ENCODE measurements at regions not wholly inside any gene's neighbourhood (a gene's known extent, or its start where the extent isn't known, plus 50 kb on each side); places are given as distances from the start of the nearest gene placed in this dataset.
"Not testable (repeated sequence)": the region's sequence is repeated elsewhere in the genome, so short reads cannot be mapped to it uniquely, and the experiment has no call there.

DNA sequence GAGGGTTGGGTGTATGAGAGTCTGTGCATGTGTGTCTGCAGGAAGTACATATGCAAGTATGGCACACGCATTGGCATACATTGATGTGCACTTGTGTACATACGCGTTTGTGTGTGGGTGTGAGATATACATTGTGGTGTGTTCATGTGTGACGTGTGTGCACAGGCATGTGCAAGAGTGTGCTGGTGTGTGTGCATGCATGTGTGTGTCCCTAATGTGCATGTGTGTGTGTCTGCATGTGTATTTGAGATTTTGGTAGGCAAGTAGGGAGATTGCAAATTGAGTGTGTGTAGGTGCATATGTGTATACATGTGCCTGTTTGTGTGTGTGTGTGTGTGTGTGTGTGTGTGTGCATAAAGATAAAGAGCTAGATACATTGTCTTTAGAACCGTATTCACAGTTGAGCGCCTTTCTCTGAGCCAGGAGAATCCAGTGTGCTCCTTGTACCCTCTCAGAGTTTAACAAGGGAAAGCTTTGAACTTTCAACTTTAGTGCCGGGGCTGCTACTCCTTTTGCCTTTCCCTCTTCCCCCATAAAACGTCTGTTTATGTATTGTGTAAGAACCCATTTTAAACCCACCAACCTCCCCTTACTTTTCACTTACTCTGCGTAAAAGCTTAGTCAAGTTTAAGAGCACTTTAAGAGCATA, 152.4 kb upstream of the CHL1 start:
- no peak for DNase-seq (ENCODE audit: low spot score)
- Histone ChIP-seq H3K27ac (no peak overlapping the region), H3K4me3 (no peak overlapping the region)
- TF ChIP-seq, protein P1, sequence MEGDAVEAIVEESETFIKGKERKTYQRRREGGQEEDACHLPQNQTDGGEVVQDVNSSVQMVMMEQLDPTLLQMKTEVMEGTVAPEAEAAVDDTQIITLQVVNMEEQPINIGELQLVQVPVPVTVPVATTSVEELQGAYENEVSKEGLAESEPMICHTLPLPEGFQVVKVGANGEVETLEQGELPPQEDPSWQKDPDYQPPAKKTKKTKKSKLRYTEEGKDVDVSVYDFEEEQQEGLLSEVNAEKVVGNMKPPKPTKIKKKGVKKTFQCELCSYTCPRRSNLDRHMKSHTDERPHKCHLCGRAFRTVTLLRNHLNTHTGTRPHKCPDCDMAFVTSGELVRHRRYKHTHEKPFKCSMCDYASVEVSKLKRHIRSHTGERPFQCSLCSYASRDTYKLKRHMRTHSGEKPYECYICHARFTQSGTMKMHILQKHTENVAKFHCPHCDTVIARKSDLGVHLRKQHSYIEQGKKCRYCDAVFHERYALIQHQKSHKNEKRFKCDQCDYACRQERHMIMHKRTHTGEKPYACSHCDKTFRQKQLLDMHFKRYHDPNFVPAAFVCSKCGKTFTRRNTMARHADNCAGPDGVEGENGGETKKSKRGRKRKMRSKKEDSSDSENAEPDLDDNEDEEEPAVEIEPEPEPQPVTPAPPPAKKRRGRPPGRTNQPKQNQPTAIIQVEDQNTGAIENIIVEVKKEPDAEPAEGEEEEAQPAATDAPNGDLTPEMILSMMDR (IDR thresholded peaks at IDR 0.05): no peak

DNA sequence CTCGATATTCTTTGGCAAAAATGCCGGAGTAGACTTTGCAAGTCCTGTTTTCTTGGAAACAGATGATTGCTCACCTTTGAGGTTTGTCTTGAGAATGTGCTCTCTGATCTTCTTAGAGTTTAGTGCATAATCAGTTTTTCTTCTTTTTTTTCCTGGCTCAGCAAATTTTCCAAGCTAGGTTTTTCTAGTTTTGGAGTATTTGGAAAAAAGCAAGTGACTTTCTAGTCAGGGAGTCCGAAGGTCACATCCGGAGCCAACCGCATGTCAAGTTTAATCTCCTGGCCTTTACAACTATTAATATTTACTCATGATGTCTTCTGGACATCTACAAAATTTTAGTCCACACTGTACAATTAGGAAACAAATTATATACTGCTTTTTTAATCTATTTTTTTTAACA, 151.6 kb upstream of the CHL1 start:
- not testable (repeated sequence) for DNase-seq (ENCODE audit: low spot score); H3K4me3 ChIP-seq; H3K27ac ChIP-seq

DNA sequence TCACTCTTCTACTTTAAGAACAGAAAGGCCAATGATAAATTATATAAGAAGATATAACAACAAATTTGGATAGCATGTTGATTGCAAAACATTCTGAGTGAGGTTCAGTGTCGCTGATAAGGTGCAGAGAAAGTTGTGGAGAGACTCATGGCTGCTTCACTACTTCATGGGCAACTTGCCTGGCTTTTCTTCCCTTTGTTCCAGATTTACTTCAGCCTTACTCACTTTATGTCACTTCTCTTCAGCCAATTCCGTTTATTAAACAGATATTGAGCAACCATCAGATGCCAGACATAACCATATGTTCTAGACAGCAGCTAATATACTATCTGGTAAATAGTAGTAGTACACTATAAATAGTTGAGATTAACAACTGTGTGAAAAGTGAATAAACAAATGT, 150.0 kb upstream of the CHL1 start:
- H3K27ac ChIP-seq: no peak overlapping the region
- no peak for DNase-seq (ENCODE audit: low spot score)
- TF ChIP-seq, protein P1 (IDR thresholded peaks at IDR 0.05): no peak
- no peak overlapping the region for H3K4me3 ChIP-seq

DNA sequence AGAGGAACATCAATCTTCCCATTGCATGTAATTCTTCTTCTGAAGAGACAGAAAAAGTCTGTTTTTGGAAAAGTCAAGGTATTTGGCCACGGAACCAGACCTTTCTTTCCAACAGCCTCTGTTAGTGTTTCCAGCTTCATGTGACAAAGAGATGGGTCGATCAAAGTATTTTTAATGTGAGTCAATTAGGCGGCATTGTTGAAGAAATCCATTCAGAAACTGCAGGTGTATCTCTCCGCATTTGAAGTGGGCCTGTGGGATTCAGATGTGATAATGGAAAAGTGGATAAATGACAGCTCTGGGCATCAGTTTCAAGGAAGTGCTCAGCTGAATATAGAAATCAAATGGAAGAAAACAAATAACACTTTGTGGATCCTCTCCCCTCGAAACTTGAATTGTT, 143.1 kb upstream of the CHL1 start:
- DNase-seq (ENCODE audit: low spot score); H3K4me3 ChIP-seq; H3K27ac ChIP-seq: not testable (repeated sequence)

- no peak for DNase-seq (ENCODE audit: low spot score)
- no peak overlapping the region for H3K27ac ChIP-seq
- no peak overlapping the region for H3K4me3 ChIP-seq
- TF ChIP-seq, protein P1 (IDR thresholded peaks at IDR 0.05): no peak
Observed at GRCh38 chr3:54240-54639, 142.3 kb upstream of the CHL1 start.

DNA sequence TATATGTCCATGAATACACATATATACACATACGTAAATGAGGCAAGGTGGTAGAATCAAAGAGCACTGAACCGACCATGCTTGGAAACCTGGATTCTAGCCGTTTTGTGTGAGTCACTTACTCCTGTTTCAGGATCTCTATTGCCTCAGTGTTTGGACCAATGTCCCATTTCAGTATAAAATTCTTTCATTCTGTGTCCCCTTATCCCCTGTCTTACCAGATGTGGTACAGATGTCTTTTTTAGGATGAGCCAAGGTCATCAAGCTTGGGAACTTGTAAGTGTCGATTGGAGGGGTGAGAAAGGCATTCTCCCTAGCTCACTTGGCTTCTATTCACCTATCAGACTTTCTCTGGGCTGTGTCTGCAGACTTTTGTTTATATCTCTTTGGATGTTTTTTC, 139.9 kb upstream of the CHL1 start:
- Histone ChIP-seq H3K4me3 (no peak overlapping the region), H3K27ac (no peak overlapping the region)
- DNase-seq (ENCODE audit: low spot score): no peak
- TF ChIP-seq, protein P1 (IDR thresholded peaks at IDR 0.05): no peak

DNA sequence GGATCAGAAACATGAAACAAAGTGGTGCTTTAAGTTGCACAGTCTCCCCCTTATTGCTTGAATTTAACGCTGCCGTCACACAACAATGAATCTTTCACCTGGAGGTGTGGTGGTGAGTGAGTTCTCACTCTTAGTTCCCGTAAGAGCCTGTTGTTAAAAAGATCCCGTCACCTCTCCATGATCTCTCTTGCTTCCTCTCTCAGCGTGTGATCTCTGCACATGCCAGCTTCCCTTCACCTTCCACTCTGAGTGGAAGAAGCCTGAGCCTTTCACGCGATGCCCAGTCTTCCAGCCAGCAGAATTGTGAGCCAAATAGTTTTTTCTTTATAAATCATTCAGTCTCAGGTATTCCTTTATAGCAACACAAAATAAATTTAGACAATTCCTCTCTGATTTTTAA, 136.7 kb upstream of the CHL1 start:
- DNase-seq (ENCODE audit: low spot score): no peak
- no peak overlapping the region for H3K4me3 ChIP-seq
- no peak overlapping the region for H3K27ac ChIP-seq
- TF ChIP-seq, protein P1 (IDR thresholded peaks at IDR 0.05): no peak

- no peak for DNase-seq (ENCODE audit: low spot score)
- Histone ChIP-seq H3K4me3 (no peak overlapping the region), H3K27ac (no peak overlapping the region)
- TF ChIP-seq, protein P1 (IDR thresholded peaks at IDR 0.05): no peak
Observed at GRCh38 chr3:63095-63765, 133.3 kb upstream of the CHL1 start.
